Osteoblast (primary cell): ENCODE measurements at regions not wholly inside any gene's neighbourhood (a gene's known extent, or its start where the extent isn't known, plus 50 kb on each side); places are given as distances from the start of the nearest gene placed in this dataset.

Experiments used
- DNase-seq: peaks from one replicate; pipeline ENCODE4 v3.0.0; 2011; ENCODE audit warnings: low spot score, mixed read lengths; ENCODE audit not compliant: insufficient read length; ENCODE audit errors: missing footprints
- H2AFZ ChIP-seq: 2 replicates; pipeline ENCODE4 v1.6.0; 2011; ENCODE audit warnings: mild to moderate bottlenecking, low read length
- H3K27ac ChIP-seq: 2 replicates; pipeline ENCODE4 v1.5.1; 2011; ENCODE audit warnings: mild to moderate bottlenecking, low read depth, low read length, moderate library complexity
- H3K27me3 ChIP-seq: 2 replicates; pipeline ENCODE4 v1.6.0; 2012; ENCODE audit warnings: mild to moderate bottlenecking, control low read depth, inconsistent platforms, low read length, moderate library complexity; ENCODE audit not compliant: insufficient read depth
- H3K36me3 ChIP-seq: 2 replicates; pipeline ENCODE4 v1.5.1; 2011; ENCODE audit warnings: mild to moderate bottlenecking, low read length, control low read depth, moderate library complexity; ENCODE audit not compliant: insufficient read depth
- H3K4me1 ChIP-seq: 2 replicates; pipeline ENCODE4 v1.5.1; 2011; ENCODE audit warnings: mild to moderate bottlenecking, low read length, control low read depth, moderate library complexity; ENCODE audit not compliant: insufficient read depth
- H3K4me2 ChIP-seq: 2 replicates; pipeline ENCODE4 v1.6.0; 2011; ENCODE audit warnings: mild to moderate bottlenecking, low read length; ENCODE audit not compliant: insufficient read depth
- H3K4me3 ChIP-seq: fragments of 200-600 bp; sonication (generic); 3 replicates; pipeline ENCODE4 v1.5.1; 2012; ENCODE audit warnings: mild to moderate bottlenecking, low read length, inconsistent platforms; ENCODE audit not compliant: insufficient read depth
- H3K79me2 ChIP-seq: 2 replicates; pipeline ENCODE4 v1.6.0; 2012; ENCODE audit warnings: mild to moderate bottlenecking, low read length, control low read depth, inconsistent platforms; ENCODE audit not compliant: insufficient read depth
- H3K9me3 ChIP-seq: 2 replicates; pipeline ENCODE4 v1.5.1; 2011; ENCODE audit warnings: low read depth, low read length, control low read depth
- H4K20me1 ChIP-seq: 2 replicates; pipeline ENCODE4 v1.6.0; 2012; ENCODE audit warnings: mild to moderate bottlenecking, low read length, control low read depth; ENCODE audit not compliant: insufficient read depth
- CTCF ChIP-seq: IDR thresholded peaks from 2 replicates; pipeline ENCODE4 v1.5.1; 2011; ENCODE audit warnings: mild to moderate bottlenecking, low read depth, low read length, moderate library complexity; ENCODE audit errors: extremely low read depth

DNA sequence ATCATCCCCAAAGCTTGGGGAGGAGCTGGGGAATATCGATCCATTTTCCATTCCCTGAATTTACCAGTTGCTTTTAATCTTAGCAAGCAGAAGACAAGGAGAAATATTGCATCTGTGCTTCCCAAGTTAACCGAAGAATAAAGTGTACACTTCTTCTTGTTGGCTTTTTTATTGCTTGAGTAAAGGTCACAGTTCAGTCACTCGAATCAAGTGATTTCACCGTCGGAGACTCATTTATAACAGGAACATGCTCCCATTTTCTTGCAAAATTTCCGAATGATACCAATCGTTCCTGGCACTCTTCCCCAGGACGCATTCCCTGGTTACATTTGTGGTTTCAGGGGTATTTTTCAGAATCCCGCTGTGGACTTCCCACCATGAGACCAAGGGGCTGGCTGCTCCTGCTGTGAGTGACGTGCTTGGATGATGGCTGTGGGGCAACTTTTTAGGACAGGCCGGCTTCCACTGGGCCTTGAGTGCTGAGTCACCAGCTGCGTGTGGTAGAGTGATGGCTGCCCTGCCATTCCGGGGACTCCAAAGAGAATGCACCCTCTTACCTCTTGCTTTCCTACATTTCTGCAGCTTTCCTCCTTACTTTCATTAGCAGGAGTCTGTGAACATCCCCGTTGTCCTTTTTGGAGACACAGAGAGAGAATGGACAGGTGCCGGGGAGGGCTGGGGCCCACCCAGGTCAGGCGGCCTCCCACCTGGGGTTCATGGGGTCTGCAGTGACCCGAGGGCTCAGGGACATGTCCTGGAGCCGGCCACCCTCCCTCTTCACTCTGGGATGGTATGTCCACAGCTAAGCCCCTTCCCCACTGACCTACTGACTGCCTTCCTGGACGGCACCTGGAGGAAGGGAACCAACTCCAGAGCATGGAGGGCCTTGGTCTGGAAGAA, 60.7 kb upstream of the HDAC4 start:
- no peaks in the 10 kb centered on the region for H4K20me1 ChIP-seq
- H3K79me2 ChIP-seq = no peaks in the 10 kb centered on the region
- DNase-seq = peak; percentile 32
- no peak overlapping the region for H3K4me3 ChIP-seq
- H2AFZ ChIP-seq = no peak overlapping the region
- no peaks in the 10 kb centered on the region for H3K27me3 ChIP-seq
- no peaks in the 10 kb centered on the region for H3K36me3 ChIP-seq
- no peak for TF ChIP-seq CTCF
- no peak overlapping the region for H3K27ac ChIP-seq
- H3K4me1 ChIP-seq = no peaks in the 10 kb centered on the region
- no peak overlapping the region for H3K4me2 ChIP-seq
- H3K9me3 ChIP-seq = no peaks in the 10 kb centered on the region

DNA sequence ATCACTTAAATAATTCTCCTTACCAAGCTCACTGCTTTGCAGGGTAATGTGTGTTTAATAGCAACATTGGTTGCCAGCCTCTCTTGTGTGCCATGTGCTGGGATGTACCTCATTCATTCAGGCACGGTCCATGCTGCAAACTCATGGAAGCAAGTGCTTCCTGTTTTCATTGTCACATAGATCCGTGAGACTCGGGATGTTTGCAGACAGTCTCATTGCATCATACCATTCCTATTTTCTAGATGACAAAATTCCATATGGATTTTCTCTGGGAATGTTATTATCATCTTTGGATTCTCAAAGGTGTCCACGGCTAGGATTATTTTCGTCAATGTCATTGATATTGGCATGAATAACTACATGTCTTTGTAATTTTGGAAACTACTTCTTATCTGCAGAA, 60.0 kb upstream of the HDAC4 start:
- no peaks in the 10 kb centered on the region for H3K9me3 ChIP-seq
- H2AFZ ChIP-seq = no peak overlapping the region
- no peaks in the 10 kb centered on the region for H3K79me2 ChIP-seq
- H4K20me1 ChIP-seq = no peaks in the 10 kb centered on the region
- no peak for TF ChIP-seq CTCF
- H3K27me3 ChIP-seq = no peaks in the 10 kb centered on the region
- no peak overlapping the region for H3K4me2 ChIP-seq
- H3K36me3 ChIP-seq = no peaks in the 10 kb centered on the region
- H3K27ac ChIP-seq = no peak overlapping the region
- no peaks in the 10 kb centered on the region for H3K4me1 ChIP-seq
- H3K4me3 ChIP-seq = no peak overlapping the region
- no peak for DNase-seq

GRCh38 chr2:239459606-239460005, 58.8 kb upstream of the HDAC4 start:
- no peaks in the 10 kb centered on the region for H3K4me1 ChIP-seq
- H3K79me2 ChIP-seq = no peaks in the 10 kb centered on the region
- no peak overlapping the region for H3K27ac ChIP-seq
- H4K20me1 ChIP-seq = no peaks in the 10 kb centered on the region
- DNase-seq = no peak
- H3K4me3 ChIP-seq = no peak overlapping the region
- H2AFZ ChIP-seq = no peak overlapping the region
- H3K27me3 ChIP-seq = no peaks in the 10 kb centered on the region
- no peak for TF ChIP-seq CTCF
- H3K4me2 ChIP-seq = no peak overlapping the region
- no peaks in the 10 kb centered on the region for H3K9me3 ChIP-seq
- H3K36me3 ChIP-seq = no peaks in the 10 kb centered on the region

DNA sequence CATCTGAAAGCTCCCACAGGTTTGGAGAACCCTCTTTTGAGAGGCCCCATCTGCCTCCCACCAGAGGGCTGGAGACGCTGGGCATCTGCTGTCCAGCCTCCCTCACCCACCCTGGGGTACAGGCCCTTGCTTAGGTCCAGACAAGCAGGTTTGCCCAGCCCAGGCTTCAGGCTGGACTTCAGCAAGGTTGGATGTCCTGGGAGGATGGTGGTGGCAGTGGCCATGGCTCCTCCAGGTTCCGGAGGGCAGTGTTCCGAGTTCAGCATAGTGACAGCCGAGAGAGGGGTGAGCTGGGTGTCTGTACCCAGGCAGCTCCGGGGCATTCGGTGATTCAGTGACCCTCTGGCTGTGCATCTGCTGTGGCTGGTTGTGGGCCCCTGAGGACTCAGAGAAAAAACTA, 58.2 kb upstream of the HDAC4 start:
- H3K79me2 ChIP-seq = no peaks in the 10 kb centered on the region
- no peak overlapping the region for H3K27ac ChIP-seq
- no peak for DNase-seq
- no peak for TF ChIP-seq CTCF
- H3K4me2 ChIP-seq = no peak overlapping the region
- H4K20me1 ChIP-seq = no peaks in the 10 kb centered on the region
- no peaks in the 10 kb centered on the region for H3K27me3 ChIP-seq
- no peak overlapping the region for H3K4me3 ChIP-seq
- no peaks in the 10 kb centered on the region for H3K36me3 ChIP-seq
- H3K4me1 ChIP-seq = no peaks in the 10 kb centered on the region
- H2AFZ ChIP-seq = no peak overlapping the region
- no peaks in the 10 kb centered on the region for H3K9me3 ChIP-seq
